GM12878 (cell line): ENCODE measurements at regions not wholly inside any gene's neighbourhood (a gene's known extent, or its start where the extent isn't known, plus 50 kb on each side); places are given as distances from the start of the nearest gene placed in this dataset.

Experiments
- ATAC-seq: fragments of 200-7000 bp; cut with Tn5 transposase; 3 replicates; pipeline ENCODE4 v1.9.1; 2020; ENCODE audit warnings: mild to moderate bottlenecking, moderate library complexity
- BruUV-seq: library from RNA; stranded (reverse); fragments of 400-500 nt; replicated peaks from 2 replicates; lab custom pipeline; 2021; lab: Mats Ljungman, UMichigan
- CTCF ChIA-PET: fragments of 300-600 bp; sonication (Branson Sonifier 250); formaldehyde crosslinking; extraction: SDS; loops from one replicate; lab custom pipeline; 2021; ENCODE audit warnings: inconsistent platforms; lab: Yijun Ruan, JAX
- POLR2A ChIA-PET: fragments of 350-600 bp; formaldehyde crosslinking; extraction: SDS; loops from one replicate; lab custom pipeline; 2021; ENCODE audit warnings: inconsistent platforms; lab: Charles Lee
- RAD21 ChIA-PET: fragments of 300-600 bp; sonication (Branson Sonifier 250); formaldehyde crosslinking; loops from one replicate; lab custom pipeline; 2023; ENCODE audit warnings: antibody characterized with exemption; ENCODE audit not compliant: unreplicated experiment; lab: Charles Lee
- SMC1A ChIA-PET: fragments of 300-600 bp; sonication (Branson Sonifier 250); formaldehyde crosslinking; loops from one replicate; lab custom pipeline; 2023; ENCODE audit not compliant: unreplicated experiment, uncharacterized antibody; lab: Charles Lee
- DNase-seq: peaks from one replicate; pipeline ENCODE4 v3.0.0-alpha.2; 2011; ENCODE audit warnings: low read depth, low spot score
- FAIRE-seq: peaks from 3 replicates; lab custom pipeline; 2011; peaks lifted over from hg19 to GRCh38; lab: Jason Lieb, UNC
- H2AFZ ChIP-seq: 2 replicates; pipeline ENCODE4 v1.6.0; 2011; ENCODE audit warnings: low read depth, low read length, control low read depth; ENCODE audit not compliant: control insufficient read depth
- H3K27ac ChIP-seq: 2 replicates; pipeline ENCODE4 v1.5.1; 2011; ENCODE audit warnings: control low read depth; ENCODE audit not compliant: control insufficient read depth, insufficient read depth
- H3K27me3 ChIP-seq, 2 experiments: replicated peaks in 1 of 2; 2 replicates each; pipeline versions ENCODE4 v1.6.0 to v1.6.1; 2011; ENCODE audit warnings: low read length in 1 of 2; ENCODE audit not compliant: control insufficient read depth in 2 of 2, insufficient read depth in 2 of 2
- H3K36me3 ChIP-seq, 2 experiments: 2 replicates each; pipeline ENCODE4 v1.5.1; 2011; ENCODE audit warnings: low read length in 1 of 2; ENCODE audit not compliant: control insufficient read depth in 2 of 2, insufficient read depth in 2 of 2
- H3K4me1 ChIP-seq: 2 replicates; pipeline ENCODE4 v1.6.1; 2011; ENCODE audit warnings: mild to moderate bottlenecking, low read length, moderate library complexity, mixed read lengths; ENCODE audit not compliant: control insufficient read depth, insufficient read depth
- H3K4me2 ChIP-seq: 2 replicates; pipeline ENCODE4 v1.6.0; 2011; ENCODE audit warnings: control low read depth; ENCODE audit not compliant: control insufficient read depth, insufficient read depth
- H3K4me3 ChIP-seq: fragments of 200-600 bp; sonication (generic); 2 replicates; pipeline ENCODE4 v1.5.1; 2016
- H3K79me2 ChIP-seq: 2 replicates; pipeline ENCODE4 v1.6.0; 2011; ENCODE audit warnings: low read length; ENCODE audit not compliant: control insufficient read depth, insufficient read depth
- H3K9ac ChIP-seq: 2 replicates; pipeline ENCODE4 v1.8.0; 2011; ENCODE audit warnings: low read length, control low read depth, mixed read lengths; ENCODE audit not compliant: control insufficient read depth, insufficient read depth
- H3K9me3 ChIP-seq: replicated peaks from 3 replicates; pipeline ENCODE4 v1.5.1; 2011; ENCODE audit warnings: mild to moderate bottlenecking, low read length; ENCODE audit not compliant: control insufficient read depth, insufficient read depth
- H4K20me1 ChIP-seq: 2 replicates; pipeline ENCODE4 v1.6.0; 2011; ENCODE audit not compliant: control insufficient read depth, insufficient read depth
- BACH1 ChIP-seq: fragments of 450-650 bp; IDR thresholded peaks from 2 replicates; pipeline ENCODE4 v1.6.1; 2017; ENCODE audit warnings: mild to moderate bottlenecking, borderline replicate concordance
- CBX3 ChIP-seq: fragments of 200-600 bp; sonication (generic); IDR thresholded peaks from 2 replicates; pipeline ENCODE4 v1.6.1; 2016; ENCODE audit warnings: low read depth, borderline replicate concordance
- EP300 ChIP-seq, 2 experiments: fragments of 150-350 bp in 1 of 2; IDR thresholded peaks; 2 replicates each; pipeline ENCODE4 v1.6.1; 2011 to 2012; ENCODE audit warnings: low read depth in 2 of 2, low read length in 2 of 2, borderline replicate concordance in 1 of 2, improper control_type of control experiment in 1 of 2, inconsistent platforms in 1 of 2; ENCODE audit not compliant: control insufficient read depth in 1 of 2
- IRF4 ChIP-seq: IDR thresholded peaks from 2 replicates; pipeline ENCODE4 v1.6.1; 2011; ENCODE audit warnings: low read depth, low read length
- MEF2B ChIP-seq: fragments of 450-650 bp; IDR thresholded peaks from 2 replicates; pipeline ENCODE4 v1.6.1; 2018; ENCODE audit warnings: mild to moderate bottlenecking, moderate library complexity; ENCODE audit not compliant: partially characterized antibody, poor library complexity, severe bottlenecking
- NR2C1 ChIP-seq: fragments of 450-650 bp; IDR thresholded peaks from 2 replicates; pipeline ENCODE4 v1.6.1; 2017; ENCODE audit warnings: antibody characterized with exemption, mild to moderate bottlenecking, moderate library complexity
- POU2F2 ChIP-seq: IDR thresholded peaks from 3 replicates; pipeline ENCODE4 v1.6.1; 2011; ENCODE audit warnings: low read depth, mild to moderate bottlenecking, low read length, borderline replicate concordance
- RAD21 ChIP-seq: IDR thresholded peaks from 2 replicates; pipeline ENCODE4 v1.6.1; 2011; ENCODE audit warnings: mild to moderate bottlenecking, low read depth, low read length, moderate library complexity; ENCODE audit not compliant: insufficient read depth
- SMARCA5 ChIP-seq: fragments of 450-650 bp; IDR thresholded peaks from 2 replicates; pipeline ENCODE4 v1.6.1; 2017; ENCODE audit warnings: mild to moderate bottlenecking
- WGBS: methylation state at CpG from one replicate; pipeline ENCODE4 v1.1.6; 2016; ENCODE audit warnings: low lambda C conversion rate; ENCODE audit not compliant: insufficient replicate concordance, insufficient coverage; ENCODE audit errors: missing lambda C conversion rate; 5-methylcytosine and 5-hydroxymethylcytosine counted together
- in situ Hi-C: fragments of 300-500 bp; cut with MboI; formaldehyde crosslinking; loops from 9 replicates; pipeline ENCODE4 v1.14.3; 2018; ENCODE audit warnings: mixed read lengths
- intact Hi-C: fragments of 100-400 bp; cut with micrococcal nuclease; formaldehyde crosslinking; loops from one replicate; pipeline ENCODE4 v1.14.2; 2022; ENCODE audit not compliant: unreplicated experiment
- TF ChIP-seq, protein P1 (sequence below): IDR thresholded peaks from 2 replicates; pipeline ENCODE4 v1.6.1; 2011; ENCODE audit warnings: borderline replicate concordance, low read depth, mild to moderate bottlenecking, moderate library complexity, low read length; ENCODE audit not compliant: insufficient read depth, poor library complexity, severe bottlenecking

DNA sequence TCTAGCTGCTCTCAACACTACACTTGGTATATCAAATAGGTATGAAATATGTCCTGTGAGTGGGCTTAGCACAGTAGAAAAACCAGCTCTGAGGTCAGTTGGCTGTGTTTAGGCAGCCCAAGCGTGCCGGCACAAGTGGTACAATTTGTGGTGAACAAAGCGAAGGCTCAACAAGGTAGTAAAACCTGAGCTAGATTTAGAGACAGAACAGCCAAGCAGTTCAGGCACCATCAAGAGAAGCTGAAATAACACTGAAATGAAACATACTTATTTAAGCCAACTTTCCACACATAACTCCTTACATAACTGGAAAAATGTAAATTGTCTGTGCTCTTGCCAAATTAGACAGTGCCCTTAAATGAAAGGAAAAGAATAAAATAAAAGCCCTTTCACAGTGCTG, 596.8 kb upstream of the FBXO33 start:
- Histone ChIP-seq H2AFZ (no peak overlapping the region), H3K27ac (no peak overlapping the region), H4K20me1 (no peaks in the 10 kb centered on the region), H3K4me2 (no peak overlapping the region), H3K27me3 (no peaks in the 10 kb centered on the region), H3K36me3 (no peaks in the 10 kb centered on the region), H3K4me1 (no peaks in the 10 kb centered on the region), H3K9me3 (no peaks in the 10 kb centered on the region), H3K4me3 (no peak overlapping the region), H3K9ac (no peak overlapping the region), H3K79me2 (no peaks in the 10 kb centered on the region)
- no peak for DNase-seq
- intact Hi-C loops (no loop called here), in situ Hi-C loops (no loop called here)
- ATAC-seq = no peak
- ChIA-PET CTCF (interaction anchor here (1.0 kb wide), 1 partner anchor 29 kb away, joined by 3 read pairs; no protein-coding TSS in a partner anchor), SMC1A (no interaction called here), POLR2A (no interaction called here), RAD21 (no interaction called here)
- WGBS = 36% methylated on average over 3 of the region's 3 CpGs
- TF ChIP-seq EP300 (IDR thresholded peaks at IDR 0.05; ENCODE audit: borderline replicate concordance in 1 of 2, control insufficient read depth in 1 of 2, low read depth in 2 of 2, low read length in 2 of 2) = no peak
- TF ChIP-seq POU2F2 = no peak
- no peak for TF ChIP-seq IRF4
- no peak for TF ChIP-seq MEF2B
- no peak for TF ChIP-seq RAD21
- TF ChIP-seq, protein P1, sequence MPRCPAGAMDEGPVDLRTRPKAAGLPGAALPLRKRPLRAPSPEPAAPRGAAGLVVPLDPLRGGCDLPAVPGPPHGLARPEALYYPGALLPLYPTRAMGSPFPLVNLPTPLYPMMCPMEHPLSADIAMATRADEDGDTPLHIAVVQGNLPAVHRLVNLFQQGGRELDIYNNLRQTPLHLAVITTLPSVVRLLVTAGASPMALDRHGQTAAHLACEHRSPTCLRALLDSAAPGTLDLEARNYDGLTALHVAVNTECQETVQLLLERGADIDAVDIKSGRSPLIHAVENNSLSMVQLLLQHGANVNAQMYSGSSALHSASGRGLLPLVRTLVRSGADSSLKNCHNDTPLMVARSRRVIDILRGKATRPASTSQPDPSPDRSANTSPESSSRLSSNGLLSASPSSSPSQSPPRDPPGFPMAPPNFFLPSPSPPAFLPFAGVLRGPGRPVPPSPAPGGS = no peak
- TF ChIP-seq SMARCA5 = no peak
- no peak for TF ChIP-seq NR2C1
- no peak for TF ChIP-seq BACH1
- no peak for TF ChIP-seq CBX3
- BruUV-seq = no TSS peak
- FAIRE-seq = no peak
